ENCODE measurements at regions not wholly inside any gene's neighbourhood (a gene's known extent, or its start where the extent isn't known, plus 50 kb on each side); places are given as distances from the start of the nearest gene placed in this dataset.

GRCh38 chr1:9451081-9451480, 88.2 kb upstream of the SLC25A33 start:
- no peaks in the 10 kb centered on the region for H3K27me3 ChIP-seq
- no peak overlapping the region for H3K4me3 ChIP-seq
- DNase-seq: no peak
- TF ChIP-seq POLR2A (IDR thresholded peaks at IDR 0.05): no peak
- no peak for TF ChIP-seq CTCF (IDR thresholded peaks at IDR 0.05)
- WGBS, 2 donors: 71 to 79% methylated on average over 8 of the region's 8 CpGs
- H3K27ac ChIP-seq: peak overlapping the region in 3 of 4 donors; percentile 10 to 63 (median 62)
- H3K9me3 ChIP-seq: no peaks in the 10 kb centered on the region
- H3K36me3 ChIP-seq: no peaks in the 10 kb centered on the region
- H3K4me1 ChIP-seq: peaks cover 15 to 56% (median 27%) of the 10 kb centered on the region in 3 donors
- intact Hi-C loops (cut with DNase I): loop anchor here (5.0 kb wide), 1 partner anchor 159 kb away; the partner anchor contains the start of gene SPSB1

DNA sequence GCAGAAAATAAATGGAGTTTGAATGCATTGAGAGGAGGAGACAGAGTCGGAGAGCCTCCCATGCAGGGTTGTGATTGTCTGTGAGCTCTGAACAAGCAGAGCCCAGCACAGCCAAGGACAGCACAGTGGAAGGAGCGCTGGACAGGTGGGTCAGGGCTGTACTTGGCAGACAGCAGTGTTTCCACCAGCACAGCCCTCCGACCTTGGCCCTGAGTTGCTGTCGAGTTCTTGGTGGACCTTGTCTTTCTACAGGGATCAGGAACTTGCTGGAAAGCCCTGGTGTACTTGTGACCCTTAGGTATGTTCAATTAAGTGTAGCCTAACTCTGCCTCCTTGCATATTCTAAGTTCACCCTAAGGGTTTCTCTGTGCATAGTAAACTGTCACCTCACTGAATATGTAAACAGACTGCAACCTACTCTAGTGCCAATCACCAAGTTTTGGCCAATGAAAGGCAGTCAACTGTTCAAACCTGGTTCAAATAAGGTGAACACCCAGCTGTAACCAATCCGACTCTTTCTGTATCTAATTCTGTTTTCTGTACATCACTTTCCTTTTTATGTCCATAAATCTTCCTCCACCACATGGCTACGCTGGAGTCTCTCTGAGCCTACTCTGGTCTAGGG, 86.6 kb upstream of the SLC25A33 start:
- Histone ChIP-seq H3K36me3 (no peaks in the 10 kb centered on the region), H3K4me1 (peaks cover 15 to 56% (median 27%) of the 10 kb centered on the region in 3 donors), H3K4me3 (no peak overlapping the region), H3K27me3 (no peaks in the 10 kb centered on the region), H3K27ac (no peak overlapping the region), H3K9me3 (no peaks in the 10 kb centered on the region)
- no peak for DNase-seq
- intact Hi-C loops (cut with DNase I): loop anchor here (5.0 kb wide), 1 partner anchor 160 kb away; the partner anchor contains the start of gene SPSB1
- WGBS, 2 donors: 81 to 82% methylated on average over 6 of the region's 6 CpGs
- no peak for TF ChIP-seq POLR2A (IDR thresholded peaks at IDR 0.05)
- no peak for TF ChIP-seq CTCF (IDR thresholded peaks at IDR 0.05)

DNA sequence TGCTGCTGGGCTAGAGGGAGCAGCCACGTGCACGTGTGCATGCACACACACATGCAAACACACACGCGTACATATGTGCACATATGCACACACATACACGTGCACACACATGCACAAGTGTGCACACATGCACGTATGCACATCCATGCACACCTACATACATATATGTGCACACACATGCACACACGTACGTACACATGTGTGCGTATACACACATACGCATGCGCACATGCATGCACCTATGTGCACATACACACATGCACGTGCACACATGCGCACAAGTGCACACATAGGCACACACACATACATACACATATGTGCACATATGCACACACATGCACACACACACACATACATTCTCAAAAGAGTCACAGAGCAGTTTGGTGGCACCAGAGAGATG, 85.9 kb upstream of the SLC25A33 start:
- no peaks in the 10 kb centered on the region for H3K36me3 ChIP-seq
- no peak for DNase-seq
- H3K4me3 ChIP-seq: no peak overlapping the region
- intact Hi-C loops (cut with DNase I): loop anchor here (5.0 kb wide), 1 partner anchor 161 kb away; the partner anchor contains the start of gene SPSB1
- TF ChIP-seq CTCF (IDR thresholded peaks at IDR 0.05) (no peak), POLR2A (IDR thresholded peaks at IDR 0.05) (no peak)
- H3K4me1 ChIP-seq: peaks cover 13 to 55% (median 23%) of the 10 kb centered on the region in 3 donors
- no peaks in the 10 kb centered on the region for H3K9me3 ChIP-seq
- H3K27me3 ChIP-seq: no peaks in the 10 kb centered on the region
- WGBS, 2 donors: 86 to 92% methylated on average over 11 to 13 of the region's 13 CpGs
- no peak overlapping the region for H3K27ac ChIP-seq

GRCh38 chr1:9453779-9454418, 85.4 kb upstream of the SLC25A33 start:
- Histone ChIP-seq H3K9me3 (no peaks in the 10 kb centered on the region), H3K4me1 (peaks cover 9 to 55% (median 18%) of the 10 kb centered on the region in 3 donors), H3K27ac (no peak overlapping the region), H3K4me3 (no peak overlapping the region), H3K27me3 (no peaks in the 10 kb centered on the region), H3K36me3 (no peaks in the 10 kb centered on the region)
- DNase-seq: no peak
- intact Hi-C loops (cut with DNase I): loop anchor here (5.0 kb wide), 1 partner anchor 162 kb away; the partner anchor contains the start of gene SPSB1
- WGBS, 2 donors: 82 to 85% methylated on average over 11 to 13 of the region's 13 CpGs
- TF ChIP-seq POLR2A (IDR thresholded peaks at IDR 0.05) (no peak), CTCF (IDR thresholded peaks at IDR 0.05) (no peak)

DNA sequence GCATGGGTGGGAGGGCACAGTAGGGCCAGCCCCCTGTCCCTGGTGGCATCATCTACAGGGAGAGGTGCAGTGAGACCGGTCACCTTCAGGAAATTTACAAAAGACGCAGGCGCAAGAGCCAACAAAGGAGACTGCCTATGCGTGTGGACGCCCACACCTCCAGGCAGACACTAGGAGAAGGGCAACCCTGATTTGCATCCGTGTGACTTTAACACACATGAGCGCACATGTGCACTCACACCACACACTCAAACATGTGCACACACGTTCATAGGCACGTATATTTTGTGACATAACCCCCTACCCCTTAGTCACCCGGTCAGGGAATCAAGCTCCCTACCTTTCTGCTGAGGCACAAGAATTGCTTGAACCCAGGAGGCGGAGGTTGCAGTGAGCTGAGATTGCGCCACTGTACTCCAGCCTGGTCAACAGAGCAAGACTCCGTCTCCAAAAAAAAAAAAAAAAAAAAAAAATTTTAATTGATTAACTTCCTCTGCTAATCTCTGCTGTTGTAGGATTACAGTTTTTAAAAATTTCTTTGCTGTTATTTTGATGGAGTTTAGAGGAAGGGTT, 84.7 kb upstream of the SLC25A33 start:
- Histone ChIP-seq H3K36me3 (no peaks in the 10 kb centered on the region), H3K4me3 (no peak overlapping the region), H3K9me3 (no peaks in the 10 kb centered on the region), H3K27me3 (no peaks in the 10 kb centered on the region), H3K27ac (no peak overlapping the region), H3K4me1 (peaks cover 9 to 57% (median 17%) of the 10 kb centered on the region in 3 donors)
- 76 to 81% methylated on average over 13 of the region's 13 CpGs for WGBS, 2 donors
- DNase-seq: no peak
- TF ChIP-seq CTCF (IDR thresholded peaks at IDR 0.05) (no peak), POLR2A (IDR thresholded peaks at IDR 0.05) (no peak)
- intact Hi-C loops (cut with DNase I): loop anchor here (5.0 kb wide), 1 partner anchor 162 kb away; the partner anchor contains the start of gene SPSB1
